ENCODE measurements at regions not wholly inside any gene's neighbourhood (a gene's known extent, or its start where the extent isn't known, plus 50 kb on each side); places are given as distances from the start of the nearest gene placed in this dataset.

GRCh38 chr11:35868491-35868890 is 75.4 kb upstream of the LDLRAD3 start:
- no peak overlapping the region for H3K27ac Mint-ChIP-seq
- peaks cover 3 to 5% of the 10 kb centered on the region in 2 donors for H3K27me3 Mint-ChIP-seq
- DNase-seq (no peak), ATAC-seq (replicated peaks) (no peak)
- H3K9me3 Mint-ChIP-seq: peaks cover 10 to 17% of the 10 kb centered on the region in 2 donors
- H3K36me3 Mint-ChIP-seq (ENCODE audit: insufficient read depth): no peaks in the 10 kb centered on the region
- H3K4me1 Mint-ChIP-seq (ENCODE audit: low read depth in 2 of 2): no peaks in the 10 kb centered on the region
- no peak overlapping the region for H3K4me3 Mint-ChIP-seq

GRCh38 chr11:35873721-35874120 is 70.1 kb upstream of the LDLRAD3 start:
- no peak overlapping the region for H3K27ac Mint-ChIP-seq
- peaks cover 22 to 24% of the 10 kb centered on the region in 2 donors for H3K27me3 Mint-ChIP-seq
- peaks cover 1 to 2% of the 10 kb centered on the region in 2 donors for H3K9me3 Mint-ChIP-seq
- ATAC-seq (replicated peaks): no peak
- no peaks in the 10 kb centered on the region for H3K36me3 Mint-ChIP-seq (ENCODE audit: insufficient read depth)
- DNase-seq: no peak
- H3K4me1 Mint-ChIP-seq (ENCODE audit: low read depth in 2 of 2): no peaks in the 10 kb centered on the region
- H3K4me3 Mint-ChIP-seq: no peak overlapping the region

DNA sequence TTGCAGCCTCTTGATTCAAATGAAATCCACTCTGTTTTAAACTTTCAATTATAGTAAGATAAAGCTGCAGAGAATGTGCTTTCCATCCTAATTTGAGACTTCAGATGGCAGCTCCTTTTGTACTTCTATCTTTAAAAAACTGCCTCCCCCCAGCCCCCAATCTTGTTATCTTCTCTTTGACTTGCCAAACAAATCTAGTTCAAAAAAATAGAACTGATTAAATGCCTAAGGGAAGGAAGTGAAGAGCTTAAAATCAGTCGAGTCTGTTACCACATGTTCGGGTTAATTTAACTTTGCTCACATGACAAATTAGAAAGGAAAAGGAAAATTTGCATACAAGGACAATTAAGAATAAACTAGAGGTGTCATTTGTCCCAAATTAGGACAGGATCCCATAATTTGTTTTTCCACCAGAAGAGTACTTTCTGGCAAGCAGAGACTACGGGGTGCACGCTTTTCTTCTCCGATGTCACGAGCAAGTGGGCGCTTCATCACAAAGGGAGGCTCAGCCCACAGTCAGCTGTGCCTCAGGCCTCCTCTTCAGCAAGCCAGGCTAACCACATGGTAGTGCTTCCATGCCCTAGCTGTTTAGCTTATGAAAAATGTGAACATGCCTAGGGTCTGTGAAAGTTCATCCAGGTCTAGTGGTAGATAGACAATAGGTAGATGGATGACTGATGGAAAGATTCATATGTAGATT is 69.0 kb upstream of the LDLRAD3 start:
- no peak overlapping the region for H3K27ac Mint-ChIP-seq
- ATAC-seq (replicated peaks) (no peak), DNase-seq (no peak)
- H3K4me3 Mint-ChIP-seq: no peak overlapping the region
- no peaks in the 10 kb centered on the region for H3K36me3 Mint-ChIP-seq (ENCODE audit: insufficient read depth)
- no peaks in the 10 kb centered on the region for H3K4me1 Mint-ChIP-seq (ENCODE audit: low read depth in 2 of 2)
- H3K9me3 Mint-ChIP-seq: peaks cover 0 to 2% of the 10 kb centered on the region in 2 donors
- peaks cover 22 to 24% of the 10 kb centered on the region in 2 donors for H3K27me3 Mint-ChIP-seq

DNA sequence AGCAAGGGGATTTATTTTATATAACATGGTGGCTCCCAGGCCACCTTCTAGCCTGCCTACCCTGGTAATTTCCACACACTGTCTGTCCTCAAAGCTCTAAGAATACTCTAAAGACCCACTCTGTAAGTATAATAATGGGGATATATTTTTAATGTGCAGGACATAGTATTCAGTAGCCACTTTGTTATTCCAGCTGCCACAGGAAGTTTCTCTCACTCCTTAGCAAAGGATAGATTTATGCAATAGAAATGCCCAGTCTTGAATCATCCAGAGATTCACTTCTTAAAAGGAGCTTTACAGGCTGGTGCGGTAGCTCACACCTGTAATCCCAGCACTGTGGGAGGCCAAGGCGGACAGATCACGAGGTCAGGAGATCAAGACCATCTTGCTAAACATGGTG is 68.4 kb upstream of the LDLRAD3 start:
- Mint-ChIP-seq H3K4me1 (ENCODE audit: low read depth in 2 of 2) (no peaks in the 10 kb centered on the region), H3K36me3 (ENCODE audit: insufficient read depth) (no peaks in the 10 kb centered on the region), H3K27ac (no peak overlapping the region), H3K9me3 (peaks cover 0 to 2% of the 10 kb centered on the region in 2 donors), H3K27me3 (peaks cover 22 to 24% of the 10 kb centered on the region in 2 donors), H3K4me3 (no peak overlapping the region)
- DNase-seq: no peak
- ATAC-seq (replicated peaks): no peak

DNA sequence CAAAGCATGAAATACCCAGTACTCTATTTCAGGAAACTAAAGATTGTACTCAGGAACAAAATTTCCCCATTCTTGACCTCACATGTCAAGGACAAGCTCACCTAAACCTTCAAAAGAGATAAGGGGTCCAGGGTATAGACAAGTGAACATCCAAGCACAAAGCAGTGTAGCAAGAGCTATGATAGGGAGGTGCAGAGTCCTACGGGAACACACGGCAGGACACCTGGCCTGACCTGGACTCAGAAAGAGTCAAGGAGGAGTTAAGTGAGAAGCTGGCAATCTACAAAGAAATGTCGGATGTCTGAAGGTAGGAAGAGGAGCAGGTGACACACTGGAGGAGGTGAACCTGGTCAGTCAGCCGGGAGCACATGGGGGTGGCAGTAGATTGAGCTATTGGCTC is 67.1 kb upstream of the LDLRAD3 start:
- peaks cover 0 to 2% of the 10 kb centered on the region in 2 donors for H3K9me3 Mint-ChIP-seq
- H3K27me3 Mint-ChIP-seq: peaks cover 24 to 29% of the 10 kb centered on the region in 2 donors
- H3K4me1 Mint-ChIP-seq (ENCODE audit: low read depth in 2 of 2): no peaks in the 10 kb centered on the region
- H3K36me3 Mint-ChIP-seq (ENCODE audit: insufficient read depth): no peaks in the 10 kb centered on the region
- H3K27ac Mint-ChIP-seq: no peak overlapping the region
- no peak for DNase-seq
- no peak for ATAC-seq (replicated peaks)
- H3K4me3 Mint-ChIP-seq: no peak overlapping the region

GRCh38 chr11:35878741-35879140 is 65.1 kb upstream of the LDLRAD3 start:
- Mint-ChIP-seq H3K9me3 (peaks cover 0 to 2% of the 10 kb centered on the region in 2 donors), H3K4me1 (ENCODE audit: low read depth in 2 of 2) (no peaks in the 10 kb centered on the region), H3K36me3 (ENCODE audit: insufficient read depth) (no peaks in the 10 kb centered on the region), H3K27ac (no peak overlapping the region), H3K4me3 (no peak overlapping the region), H3K27me3 (peaks cover 24 to 29% of the 10 kb centered on the region in 2 donors)
- no peak for DNase-seq
- ATAC-seq (replicated peaks): no peak

- Mint-ChIP-seq H3K36me3 (ENCODE audit: insufficient read depth) (no peaks in the 10 kb centered on the region), H3K27me3 (peaks cover 29% of the 10 kb centered on the region in 2 donors), H3K4me3 (no peak overlapping the region), H3K9me3 (peaks cover 0 to 4% of the 10 kb centered on the region in 2 donors), H3K27ac (no peak overlapping the region), H3K4me1 (ENCODE audit: low read depth in 2 of 2) (no peaks in the 10 kb centered on the region)
- no peak for ATAC-seq (replicated peaks)
- DNase-seq: no peak
Measured at GRCh38 chr11:35879361-35879760, 64.5 kb upstream of the LDLRAD3 start.

DNA sequence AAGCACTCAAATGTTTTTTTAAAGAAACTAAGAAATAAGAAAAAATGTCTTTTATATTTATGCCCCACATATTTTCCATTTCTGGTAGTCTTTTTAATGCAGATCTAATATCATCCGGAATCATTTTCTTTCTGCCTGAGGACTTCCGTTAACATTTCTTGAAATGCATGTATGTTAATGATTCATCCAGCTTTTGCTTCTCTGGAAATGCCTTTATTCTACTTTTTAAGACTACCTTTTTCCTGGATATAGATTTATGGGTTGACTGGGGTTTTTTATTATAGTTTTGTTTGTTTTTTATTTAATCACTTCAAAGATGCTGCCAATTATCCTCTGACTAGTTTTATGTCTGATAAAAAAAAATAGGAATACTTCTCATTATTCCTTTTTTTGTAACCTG is 57.1 kb upstream of the LDLRAD3 start:
- peaks cover 0 to 1% of the 10 kb centered on the region in 2 donors for H3K9me3 Mint-ChIP-seq

GRCh38 chr11:35887737-35888136 is 56.1 kb upstream of the LDLRAD3 start:
- ATAC-seq (replicated peaks): no peak
- H3K4me1 Mint-ChIP-seq (ENCODE audit: low read depth in 2 of 2): no peaks in the 10 kb centered on the region
- no peak overlapping the region for H3K4me3 Mint-ChIP-seq
- H3K27ac Mint-ChIP-seq: no peak overlapping the region
- no peak for DNase-seq
- no peaks in the 10 kb centered on the region for H3K36me3 Mint-ChIP-seq (ENCODE audit: insufficient read depth)
- H3K9me3 Mint-ChIP-seq: peaks cover 0 to 4% of the 10 kb centered on the region in 2 donors
- peaks cover 50% of the 10 kb centered on the region in 2 donors for H3K27me3 Mint-ChIP-seq

More for the DNA sequence above, 57.1 kb upstream of the LDLRAD3 start:
- Mint-ChIP-seq H3K4me1 (ENCODE audit: low read depth in 2 of 2) (no peaks in the 10 kb centered on the region), H3K27me3 (peaks cover 42 to 43% of the 10 kb centered on the region in 2 donors), H3K36me3 (ENCODE audit: insufficient read depth) (no peaks in the 10 kb centered on the region), H3K4me3 (no peak overlapping the region), H3K27ac (no peak overlapping the region)
- DNase-seq (no peak), ATAC-seq (replicated peaks) (no peak)

- H3K27ac Mint-ChIP-seq: no peak overlapping the region
- no peaks in the 10 kb centered on the region for H3K36me3 Mint-ChIP-seq (ENCODE audit: insufficient read depth)
- H3K27me3 Mint-ChIP-seq: peaks cover 52 to 57% of the 10 kb centered on the region in 2 donors
- ATAC-seq (replicated peaks): no peak
- peaks cover 0 to 4% of the 10 kb centered on the region in 2 donors for H3K9me3 Mint-ChIP-seq
- no peak overlapping the region for H3K4me3 Mint-ChIP-seq
- H3K4me1 Mint-ChIP-seq (ENCODE audit: low read depth in 2 of 2): no peaks in the 10 kb centered on the region
- no peak for DNase-seq
Measured at GRCh38 chr11:35888961-35889360, 54.9 kb upstream of the LDLRAD3 start.

DNA sequence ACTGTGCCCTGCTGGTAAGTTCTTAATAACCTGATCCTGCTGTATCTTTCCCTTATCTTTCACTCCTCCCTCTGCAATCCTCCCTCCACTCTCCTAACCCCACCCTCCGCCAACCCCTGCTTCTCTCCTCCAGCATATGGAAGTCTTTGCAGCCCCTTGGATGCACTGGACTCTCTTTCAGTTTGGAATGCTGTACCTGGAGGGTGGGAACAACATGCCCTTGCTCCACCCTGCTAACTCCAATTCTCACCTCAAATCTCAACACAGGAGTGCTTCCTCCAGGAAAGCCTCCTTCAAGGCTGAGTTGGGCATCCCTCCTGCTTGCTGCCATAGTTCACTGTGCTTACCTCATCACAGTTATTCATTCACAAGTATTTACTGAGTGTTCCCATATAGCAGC is 52.8 kb upstream of the LDLRAD3 start:
- H3K4me3 Mint-ChIP-seq: no peak overlapping the region
- no peaks in the 10 kb centered on the region for H3K4me1 Mint-ChIP-seq (ENCODE audit: low read depth in 2 of 2)
- peaks cover 0 to 3% of the 10 kb centered on the region in 2 donors for H3K9me3 Mint-ChIP-seq
- no peaks in the 10 kb centered on the region for H3K36me3 Mint-ChIP-seq (ENCODE audit: insufficient read depth)
- no peak for DNase-seq
- no peak for ATAC-seq (replicated peaks)
- H3K27me3 Mint-ChIP-seq: peaks cover 53 to 72% of the 10 kb centered on the region in 2 donors
- H3K27ac Mint-ChIP-seq: no peak overlapping the region

GRCh38 chr11:35892166-35892565 is 51.7 kb upstream of the LDLRAD3 start:
- peaks cover 0 to 3% of the 10 kb centered on the region in 2 donors for H3K9me3 Mint-ChIP-seq
- H3K27me3 Mint-ChIP-seq: peaks cover 59 to 80% of the 10 kb centered on the region in 2 donors

DNA sequence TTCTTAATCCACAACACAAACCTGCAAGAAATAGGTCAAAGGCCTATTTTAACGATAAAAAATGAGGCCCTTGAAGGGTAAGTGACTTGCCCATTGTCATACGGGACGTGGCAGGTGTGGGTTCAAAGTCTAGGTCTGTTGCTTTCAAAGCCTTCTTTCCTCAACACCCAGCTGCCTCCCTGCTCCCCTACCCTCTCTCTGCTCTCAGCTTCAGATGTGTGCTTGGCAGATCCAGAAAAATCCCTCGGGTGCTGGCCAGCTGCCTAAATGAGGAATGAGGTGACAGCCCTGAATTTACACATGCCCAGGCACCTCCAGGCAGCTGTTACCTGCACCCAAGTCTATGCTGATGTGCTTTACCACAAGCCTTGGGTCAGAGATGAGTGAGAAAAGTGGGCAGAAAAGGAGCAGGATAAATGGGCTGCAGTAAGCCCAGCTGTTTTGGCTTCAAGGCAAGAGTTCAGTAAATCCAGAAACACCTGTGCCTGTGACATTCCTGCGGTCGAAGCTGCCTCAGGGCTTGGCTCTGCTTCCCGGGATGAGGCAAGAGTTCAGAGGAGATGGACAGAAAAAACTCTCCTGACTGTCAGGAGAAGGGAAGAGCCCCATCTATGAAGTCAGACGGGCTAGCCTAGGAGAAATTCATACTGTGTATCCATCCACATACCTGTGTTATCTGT is 49.9 kb upstream of the LDLRAD3 start:
- H3K27me3 Mint-ChIP-seq: peaks cover 61 to 71% of the 10 kb centered on the region in 2 donors
- H3K4me1 Mint-ChIP-seq (ENCODE audit: low read depth in 2 of 2): no peaks in the 10 kb centered on the region
- ATAC-seq (replicated peaks) (no peak), DNase-seq (no peak)
- no peak overlapping the region for H3K27ac Mint-ChIP-seq
- H3K9me3 Mint-ChIP-seq: peaks cover 0 to 3% of the 10 kb centered on the region in 2 donors
- no peaks in the 10 kb centered on the region for H3K36me3 Mint-ChIP-seq (ENCODE audit: insufficient read depth)
- H3K4me3 Mint-ChIP-seq: no peak overlapping the region

More at GRCh38 chr11:35892166-35892565, 51.7 kb upstream of the LDLRAD3 start:
- H3K36me3 Mint-ChIP-seq (ENCODE audit: insufficient read depth): no peaks in the 10 kb centered on the region
- no peak for ATAC-seq (replicated peaks)
- DNase-seq: no peak
- H3K4me3 Mint-ChIP-seq: no peak overlapping the region
- no peaks in the 10 kb centered on the region for H3K4me1 Mint-ChIP-seq (ENCODE audit: low read depth in 2 of 2)
- H3K27ac Mint-ChIP-seq: no peak overlapping the region

Data from effector memory CD8-positive, alpha-beta T cell (primary cell).